LNCaP clone FGC (cell line): ENCODE measurements at regions not wholly inside any gene's neighbourhood (a gene's known extent, or its start where the extent isn't known, plus 50 kb on each side); places are given as distances from the start of the nearest gene placed in this dataset.

Experiments
- DNase-seq: peaks from one replicate; pipeline ENCODE4 v3.0.0-alpha.2; 2011; ENCODE audit warnings: low read depth
- H3K4me3 ChIP-seq: 2 replicates; pipeline ENCODE4 v1.5.1; 2011; ENCODE audit warnings: mild to moderate bottlenecking, low read depth, low read length, control low read depth
- TF ChIP-seq, protein P1 (sequence below): IDR thresholded peaks from 2 replicates; pipeline ENCODE4 v1.5.1; 2012; ENCODE audit warnings: mild to moderate bottlenecking; ENCODE audit not compliant: control insufficient read depth, insufficient read depth; ENCODE audit errors: extremely low read depth

DNA sequence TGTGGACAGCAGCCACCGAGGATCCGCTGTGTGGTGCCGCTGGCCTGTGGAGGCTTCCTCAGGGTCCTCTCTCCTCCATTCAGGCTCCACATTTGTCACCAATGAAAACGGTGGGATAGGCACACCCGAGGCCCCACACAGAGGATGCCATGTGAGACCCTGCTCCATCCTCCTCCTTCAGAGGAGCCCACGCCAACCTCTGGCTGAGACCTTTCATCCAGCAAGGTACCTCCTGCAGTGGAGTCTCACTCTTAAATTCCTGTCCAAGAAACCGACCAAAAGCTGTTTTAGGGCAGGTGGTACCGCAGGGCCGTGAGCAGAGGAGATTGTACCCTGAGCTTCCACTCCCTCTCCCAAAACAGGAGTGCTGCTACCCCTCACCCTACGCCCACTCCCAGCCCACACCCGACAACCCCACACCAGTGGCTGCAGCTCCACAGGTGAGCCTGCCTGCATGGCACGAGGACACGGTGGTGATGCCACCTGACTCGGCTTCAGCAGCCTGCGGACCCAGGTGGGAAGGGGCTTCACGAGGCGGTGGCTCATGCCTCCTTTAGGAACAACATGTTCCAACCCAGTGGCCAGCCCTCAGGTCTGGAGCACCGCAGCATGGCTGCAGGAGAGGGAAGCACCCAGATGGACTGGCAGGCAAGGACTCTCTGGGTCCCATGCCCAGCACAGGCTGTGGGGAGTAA, 237.6 kb upstream of the AFDN start:
- DNase-seq, result no peak
- TF ChIP-seq, protein P1, sequence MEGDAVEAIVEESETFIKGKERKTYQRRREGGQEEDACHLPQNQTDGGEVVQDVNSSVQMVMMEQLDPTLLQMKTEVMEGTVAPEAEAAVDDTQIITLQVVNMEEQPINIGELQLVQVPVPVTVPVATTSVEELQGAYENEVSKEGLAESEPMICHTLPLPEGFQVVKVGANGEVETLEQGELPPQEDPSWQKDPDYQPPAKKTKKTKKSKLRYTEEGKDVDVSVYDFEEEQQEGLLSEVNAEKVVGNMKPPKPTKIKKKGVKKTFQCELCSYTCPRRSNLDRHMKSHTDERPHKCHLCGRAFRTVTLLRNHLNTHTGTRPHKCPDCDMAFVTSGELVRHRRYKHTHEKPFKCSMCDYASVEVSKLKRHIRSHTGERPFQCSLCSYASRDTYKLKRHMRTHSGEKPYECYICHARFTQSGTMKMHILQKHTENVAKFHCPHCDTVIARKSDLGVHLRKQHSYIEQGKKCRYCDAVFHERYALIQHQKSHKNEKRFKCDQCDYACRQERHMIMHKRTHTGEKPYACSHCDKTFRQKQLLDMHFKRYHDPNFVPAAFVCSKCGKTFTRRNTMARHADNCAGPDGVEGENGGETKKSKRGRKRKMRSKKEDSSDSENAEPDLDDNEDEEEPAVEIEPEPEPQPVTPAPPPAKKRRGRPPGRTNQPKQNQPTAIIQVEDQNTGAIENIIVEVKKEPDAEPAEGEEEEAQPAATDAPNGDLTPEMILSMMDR, result no peak
- H3K4me3 ChIP-seq, result no peak overlapping the region

GRCh38 chr6:167589615-167589940, 237.1 kb upstream of the AFDN start:
- no peak overlapping the region for H3K4me3 ChIP-seq
- TF ChIP-seq, protein P1, result no peak
- no peak for DNase-seq

GRCh38 chr6:167590193-167590592, 236.5 kb upstream of the AFDN start:
- H3K4me3 ChIP-seq, result no peak overlapping the region
- TF ChIP-seq, protein P1, result no peak
- DNase-seq, result no peak
